ENCODE measurements at regions not wholly inside any gene's neighbourhood (a gene's known extent, or its start where the extent isn't known, plus 50 kb on each side); places are given as distances from the start of the nearest gene placed in this dataset.

DNA sequence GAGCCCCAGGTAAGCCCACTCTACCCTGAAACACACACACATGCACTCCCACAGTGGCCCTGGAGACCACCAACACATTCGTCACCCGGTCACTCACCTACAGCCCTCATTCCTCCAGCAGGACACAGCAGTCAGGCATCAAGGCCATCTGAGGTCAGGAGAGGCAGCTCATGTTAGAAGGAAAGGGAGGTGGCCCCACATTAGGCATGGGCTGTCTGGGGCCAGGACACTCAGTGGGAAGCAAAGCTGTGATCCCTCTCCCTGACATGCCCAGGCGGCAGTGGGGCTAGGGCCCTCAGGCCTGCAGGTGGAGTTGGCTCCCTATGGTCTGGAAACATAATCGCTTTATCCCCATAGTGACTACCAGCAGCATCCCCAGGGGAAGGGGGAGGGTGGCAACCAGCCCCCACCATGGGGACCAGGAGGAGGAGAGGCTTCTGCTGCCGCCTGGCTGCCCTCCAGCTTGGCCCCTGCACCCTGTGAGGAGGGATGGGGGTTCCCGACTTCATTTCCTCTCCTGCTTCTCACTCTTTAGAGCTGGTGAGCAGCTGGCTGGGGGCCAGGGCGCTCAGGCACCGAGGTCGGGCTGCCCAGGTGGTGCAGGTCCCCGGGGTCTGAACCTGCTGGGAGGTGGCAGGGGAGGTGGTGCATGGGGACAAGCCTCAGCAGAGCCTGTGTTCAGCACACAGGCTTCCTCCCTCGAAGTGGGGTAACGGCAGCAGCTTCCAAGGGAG, 76.6 kb upstream of the CST7 start:
- no peak for DNase-seq
- Histone ChIP-seq H3K9ac (ENCODE audit: low read length) (no peak overlapping the region), H3K27me3 (ENCODE audit: insufficient read depth, low read length, poor library complexity) (no peaks in the 10 kb centered on the region)

DNA sequence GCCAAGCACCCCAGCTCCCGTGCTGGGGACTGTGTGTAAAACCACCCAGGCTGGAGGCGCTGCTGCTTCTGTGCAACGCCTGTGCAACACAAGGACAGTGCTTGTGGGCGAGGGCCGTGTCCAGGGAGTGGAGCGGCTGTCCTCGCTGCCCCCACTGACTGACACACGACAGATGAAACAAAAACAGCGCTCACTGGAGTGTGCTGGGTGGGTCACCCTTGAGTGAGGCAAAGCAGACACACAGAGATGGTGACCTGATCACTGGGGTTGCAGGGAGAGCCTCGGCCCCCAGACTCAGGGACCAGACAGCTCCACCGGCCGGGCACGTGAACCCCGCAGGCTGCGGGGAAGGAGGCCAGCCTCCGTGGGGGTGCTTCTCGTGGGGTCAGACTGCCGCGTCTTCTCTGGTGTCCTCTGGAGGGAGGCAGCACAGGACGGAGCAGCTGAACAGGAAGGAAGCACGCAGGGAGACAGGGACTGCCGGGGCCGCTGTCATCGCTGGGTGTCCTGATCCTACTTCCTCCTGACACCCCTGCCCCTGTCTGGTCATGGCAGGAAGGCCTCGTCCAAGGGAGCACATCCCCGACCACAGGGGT, 75.9 kb upstream of the CST7 start:
- Histone ChIP-seq H3K79me1 (ENCODE audit: low read length) (no peaks in the 10 kb centered on the region), H3K27me3 (ENCODE audit: insufficient read depth, low read length, poor library complexity) (no peaks in the 10 kb centered on the region), H3K4me3 (ENCODE audit: low read length) (no peak overlapping the region), H3K4me1 (ENCODE audit: control insufficient read depth, low read depth, low read length) (no peaks in the 10 kb centered on the region), H4K8ac (ENCODE audit: low read depth, low read length) (no peak overlapping the region), H3K56ac (ENCODE audit: low read length) (no peak overlapping the region), H3K4ac (ENCODE audit: low read depth, low read length) (no peak overlapping the region), H2BK15ac (replicated peaks; ENCODE audit: low read depth) (no peak overlapping the region), H4K5ac (ENCODE audit: low read length) (no peak overlapping the region), H3K18ac (ENCODE audit: low read length) (no peak overlapping the region), H2BK5ac (ENCODE audit: low read length) (no peak overlapping the region), H2AK5ac (ENCODE audit: low read length) (no peak overlapping the region), H3K23ac (ENCODE audit: low read length) (no peak overlapping the region), H3K9ac (ENCODE audit: low read length) (no peak overlapping the region), H3K79me2 (ENCODE audit: control insufficient read depth, insufficient read depth, low read length) (no peaks in the 10 kb centered on the region), H3K27ac (ENCODE audit: low read depth, low read length) (no peak overlapping the region), H3K36me3 (ENCODE audit: control insufficient read depth, insufficient read depth, low read length) (no peaks in the 10 kb centered on the region), H3K4me2 (ENCODE audit: low read length) (no peak overlapping the region), H2BK120ac (ENCODE audit: low read depth, low read length) (no peak overlapping the region)
- DNase-seq = no peak
- WGBS (ENCODE audit: extremely low coverage, insufficient coverage, low lambda C conversion rate) = no CpG with 5 or more reads among the region's 26 CpGs

More for the DNA sequence above, 76.6 kb upstream of the CST7 start:
- Histone ChIP-seq H4K5ac (ENCODE audit: low read length) (no peak overlapping the region), H3K79me2 (ENCODE audit: control insufficient read depth, insufficient read depth, low read length) (no peaks in the 10 kb centered on the region), H3K56ac (ENCODE audit: low read length) (no peak overlapping the region), H3K4ac (ENCODE audit: low read depth, low read length) (no peak overlapping the region), H2BK15ac (replicated peaks; ENCODE audit: low read depth) (no peak overlapping the region), H3K4me1 (ENCODE audit: control insufficient read depth, low read depth, low read length) (no peaks in the 10 kb centered on the region), H4K8ac (ENCODE audit: low read depth, low read length) (no peak overlapping the region), H2BK120ac (ENCODE audit: low read depth, low read length) (no peak overlapping the region), H2BK5ac (ENCODE audit: low read length) (no peak overlapping the region), H3K79me1 (ENCODE audit: low read length) (no peaks in the 10 kb centered on the region), H3K4me2 (ENCODE audit: low read length) (no peak overlapping the region), H2AK5ac (ENCODE audit: low read length) (no peak overlapping the region), H3K18ac (ENCODE audit: low read length) (no peak overlapping the region), H3K23ac (ENCODE audit: low read length) (no peak overlapping the region), H3K27ac (ENCODE audit: low read depth, low read length) (no peak overlapping the region), H3K4me3 (ENCODE audit: low read length) (no peak overlapping the region), H3K36me3 (ENCODE audit: control insufficient read depth, insufficient read depth, low read length) (no peaks in the 10 kb centered on the region)
- no CpG with 5 or more reads among the region's 12 CpGs for WGBS (ENCODE audit: extremely low coverage, insufficient coverage, low lambda C conversion rate)

- H2AK5ac ChIP-seq (ENCODE audit: low read length) = no peak overlapping the region
- H2BK120ac ChIP-seq (ENCODE audit: low read depth, low read length) = no peak overlapping the region
- H3K4me2 ChIP-seq (ENCODE audit: low read length) = no peak overlapping the region
- H3K23ac ChIP-seq (ENCODE audit: low read length) = no peak overlapping the region
- no peaks in the 10 kb centered on the region for H3K4me1 ChIP-seq (ENCODE audit: control insufficient read depth, low read depth, low read length)
- no peak for DNase-seq
- no peak overlapping the region for H3K9ac ChIP-seq (ENCODE audit: low read length)
- H3K56ac ChIP-seq (ENCODE audit: low read length) = no peak overlapping the region
- H3K79me2 ChIP-seq (ENCODE audit: control insufficient read depth, insufficient read depth, low read length) = no peaks in the 10 kb centered on the region
- no CpG with 5 or more reads among the region's 7 CpGs for WGBS (ENCODE audit: extremely low coverage, insufficient coverage, low lambda C conversion rate)
- no peak overlapping the region for H2BK15ac ChIP-seq (replicated peaks; ENCODE audit: low read depth)
- no peak overlapping the region for H3K18ac ChIP-seq (ENCODE audit: low read length)
- no peak overlapping the region for H4K5ac ChIP-seq (ENCODE audit: low read length)
- no peak overlapping the region for H4K8ac ChIP-seq (ENCODE audit: low read depth, low read length)
- no peak overlapping the region for H3K4me3 ChIP-seq (ENCODE audit: low read length)
- H3K79me1 ChIP-seq (ENCODE audit: low read length) = no peaks in the 10 kb centered on the region
- no peaks in the 10 kb centered on the region for H3K36me3 ChIP-seq (ENCODE audit: control insufficient read depth, insufficient read depth, low read length)
- H2BK5ac ChIP-seq (ENCODE audit: low read length) = no peak overlapping the region
- no peak overlapping the region for H3K27ac ChIP-seq (ENCODE audit: low read depth, low read length)
- H3K4ac ChIP-seq (ENCODE audit: low read depth, low read length) = no peak overlapping the region
- H3K27me3 ChIP-seq (ENCODE audit: insufficient read depth, low read length, poor library complexity) = no peaks in the 10 kb centered on the region
These were observed 74.0 kb upstream of the CST7 start for GRCh38 chr20:24875078-24875477.

- DNase-seq = no peak
These were observed 71.4 kb upstream of the CST7 start for GRCh38 chr20:24877652-24878051.

GRCh38 chr20:24878657-24879056, 70.4 kb upstream of the CST7 start:
- H3K9ac ChIP-seq (ENCODE audit: low read length) = no peak overlapping the region
- H3K79me1 ChIP-seq (ENCODE audit: low read length) = no peaks in the 10 kb centered on the region
- H3K23ac ChIP-seq (ENCODE audit: low read length) = no peak overlapping the region
- H3K18ac ChIP-seq (ENCODE audit: low read length) = no peak overlapping the region
- H2BK120ac ChIP-seq (ENCODE audit: low read depth, low read length) = no peak overlapping the region
- no peak overlapping the region for H3K27ac ChIP-seq (ENCODE audit: low read depth, low read length)
- H4K8ac ChIP-seq (ENCODE audit: low read depth, low read length) = no peak overlapping the region
- DNase-seq = no peak
- no peaks in the 10 kb centered on the region for H3K27me3 ChIP-seq (ENCODE audit: insufficient read depth, low read length, poor library complexity)
- no peak overlapping the region for H4K5ac ChIP-seq (ENCODE audit: low read length)
- H3K4me2 ChIP-seq (ENCODE audit: low read length) = no peak overlapping the region
- H3K4me3 ChIP-seq (ENCODE audit: low read length) = no peak overlapping the region
- no peak overlapping the region for H3K4ac ChIP-seq (ENCODE audit: low read depth, low read length)
- no CpG with 5 or more reads among the region's 6 CpGs for WGBS (ENCODE audit: extremely low coverage, insufficient coverage, low lambda C conversion rate)
- no peak overlapping the region for H3K56ac ChIP-seq (ENCODE audit: low read length)
- no peak overlapping the region for H2BK5ac ChIP-seq (ENCODE audit: low read length)
- no peak overlapping the region for H2BK15ac ChIP-seq (replicated peaks; ENCODE audit: low read depth)
- H3K4me1 ChIP-seq (ENCODE audit: control insufficient read depth, low read depth, low read length) = no peaks in the 10 kb centered on the region
- no peak overlapping the region for H2AK5ac ChIP-seq (ENCODE audit: low read length)
- H3K79me2 ChIP-seq (ENCODE audit: control insufficient read depth, insufficient read depth, low read length) = no peaks in the 10 kb centered on the region
- H3K36me3 ChIP-seq (ENCODE audit: control insufficient read depth, insufficient read depth, low read length) = no peaks in the 10 kb centered on the region

More at GRCh38 chr20:24877652-24878051, 71.4 kb upstream of the CST7 start:
- Histone ChIP-seq H4K8ac (ENCODE audit: low read depth, low read length) (no peak overlapping the region), H3K4me1 (ENCODE audit: control insufficient read depth, low read depth, low read length) (no peaks in the 10 kb centered on the region), H4K5ac (ENCODE audit: low read length) (no peak overlapping the region), H2BK120ac (ENCODE audit: low read depth, low read length) (no peak overlapping the region), H3K27ac (ENCODE audit: low read depth, low read length) (no peak overlapping the region), H3K4ac (ENCODE audit: low read depth, low read length) (no peak overlapping the region), H3K4me2 (ENCODE audit: low read length) (no peak overlapping the region), H3K79me1 (ENCODE audit: low read length) (no peaks in the 10 kb centered on the region), H2BK5ac (ENCODE audit: low read length) (no peak overlapping the region), H3K36me3 (ENCODE audit: control insufficient read depth, insufficient read depth, low read length) (no peaks in the 10 kb centered on the region), H3K4me3 (ENCODE audit: low read length) (no peak overlapping the region), H3K79me2 (ENCODE audit: control insufficient read depth, insufficient read depth, low read length) (no peaks in the 10 kb centered on the region), H2BK15ac (replicated peaks; ENCODE audit: low read depth) (no peak overlapping the region), H3K23ac (ENCODE audit: low read length) (no peak overlapping the region), H3K18ac (ENCODE audit: low read length) (no peak overlapping the region), H3K9ac (ENCODE audit: low read length) (no peak overlapping the region), H3K27me3 (ENCODE audit: insufficient read depth, low read length, poor library complexity) (no peaks in the 10 kb centered on the region), H2AK5ac (ENCODE audit: low read length) (no peak overlapping the region), H3K56ac (ENCODE audit: low read length) (no peak overlapping the region)
- no CpG with 5 or more reads among the region's 1 CpG for WGBS (ENCODE audit: extremely low coverage, insufficient coverage, low lambda C conversion rate)
